ENCODE measurements at regions not wholly inside any gene's neighbourhood (a gene's known extent, or its start where the extent isn't known, plus 50 kb on each side); places are given as distances from the start of the nearest gene placed in this dataset.
A peak's percentile ranks its signal among the peaks of the same experiment; 100 is the strongest.
"Not testable (repeated sequence)": the region's sequence is repeated elsewhere in the genome, so short reads cannot be mapped to it uniquely, and the experiment has no call there.

GRCh38 chr5:99378443-99378842 lies 449.6 kb upstream of the CHD1 start:
- Histone ChIP-seq H3K36me3 (no peaks in the 10 kb centered on the region), H3K9me3 (no peaks in the 10 kb centered on the region), H3K4me1 (no peaks in the 10 kb centered on the region; the same call in 1 of the 2 replicates), H3K27me3 (no peaks in the 10 kb centered on the region), H3K4me3 (ENCODE audit: low read depth, low read length) (no peak overlapping the region)
- no peak for TF ChIP-seq CTCF (IDR thresholded peaks at IDR 0.05; ENCODE audit: low read depth, low read length)
- DNase-seq = no peak

- TF ChIP-seq CTCF (IDR thresholded peaks at IDR 0.05; ENCODE audit: low read depth, low read length) = no peak
- Histone ChIP-seq H3K4me1 (no peaks in the 10 kb centered on the region), H3K4me3 (ENCODE audit: low read depth, low read length) (no peak overlapping the region), H3K36me3 (no peaks in the 10 kb centered on the region), H3K9me3 (no peaks in the 10 kb centered on the region), H3K27me3 (no peaks in the 10 kb centered on the region)
- no peak for DNase-seq
Observed at GRCh38 chr5:99369797-99370593, 441.2 kb upstream of the CHD1 start.

- H3K9me3 ChIP-seq = no peaks in the 10 kb centered on the region
- no peak overlapping the region for H3K4me3 ChIP-seq (ENCODE audit: low read depth, low read length)
- no peaks in the 10 kb centered on the region for H3K36me3 ChIP-seq
- no peak for DNase-seq
- no peaks in the 10 kb centered on the region for H3K27me3 ChIP-seq
- H3K4me1 ChIP-seq = no peaks in the 10 kb centered on the region
- no peak for TF ChIP-seq CTCF (IDR thresholded peaks at IDR 0.05; ENCODE audit: low read depth, low read length)
Observed at GRCh38 chr5:99368726-99369125, 439.9 kb upstream of the CHD1 start.

DNA sequence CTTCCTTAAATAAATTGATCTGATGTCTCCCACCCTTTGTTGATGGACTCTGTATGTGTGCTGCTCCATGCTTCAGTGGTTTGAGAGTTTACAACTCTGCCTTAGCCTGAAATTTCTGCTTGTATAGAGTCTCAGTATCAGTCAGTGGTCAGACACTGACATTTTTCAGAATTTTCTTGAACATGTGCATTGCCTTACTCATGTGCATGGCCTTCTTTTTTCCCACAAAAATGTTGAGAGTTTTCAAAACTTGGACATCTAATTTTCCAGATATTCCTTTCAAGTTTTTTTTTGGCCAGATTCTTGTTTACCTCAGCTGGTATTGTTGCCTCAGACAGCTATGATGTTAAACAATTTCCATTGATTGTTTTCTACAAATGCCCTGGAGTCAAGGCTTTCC lies 427.1 kb upstream of the CHD1 start:
- Histone ChIP-seq H3K27me3 (no peaks in the 10 kb centered on the region), H3K4me3 (ENCODE audit: low read depth, low read length) (no peak overlapping the region), H3K4me1 (peaks cover 12% of the 10 kb centered on the region; the same call in 1 of the 2 replicates), H3K36me3 (no peaks in the 10 kb centered on the region), H3K9me3 (no peaks in the 10 kb centered on the region)
- DNase-seq = no peak
- no peak for TF ChIP-seq CTCF (IDR thresholded peaks at IDR 0.05; ENCODE audit: low read depth, low read length)

DNA sequence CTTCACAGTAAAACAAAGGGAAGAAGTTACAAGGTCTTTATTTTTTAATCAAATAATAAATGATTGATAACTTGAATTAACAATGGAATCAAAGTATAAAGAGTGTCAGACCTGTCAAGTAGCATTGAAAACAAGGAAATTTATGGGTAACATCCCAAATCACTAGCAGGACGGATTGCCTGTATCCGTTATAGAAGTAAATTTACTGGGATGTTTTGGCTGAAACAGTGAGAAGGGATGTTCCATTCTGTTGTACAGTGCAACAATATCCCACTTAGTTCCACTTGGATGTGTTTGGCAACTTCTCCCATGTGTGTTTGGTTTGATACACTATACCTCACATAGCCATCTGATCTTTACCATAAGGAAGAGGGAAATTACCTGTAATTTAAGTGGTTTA lies 421.0 kb upstream of the CHD1 start:
- no peaks in the 10 kb centered on the region for H3K36me3 ChIP-seq
- no peak for TF ChIP-seq CTCF (IDR thresholded peaks at IDR 0.05; ENCODE audit: low read depth, low read length)
- H3K4me3 ChIP-seq (ENCODE audit: low read depth, low read length) = no peak overlapping the region
- H3K27me3 ChIP-seq = no peaks in the 10 kb centered on the region
- no peaks in the 10 kb centered on the region for H3K9me3 ChIP-seq
- no peak for DNase-seq
- no peaks in the 10 kb centered on the region for H3K4me1 ChIP-seq

GRCh38 chr5:99348597-99348996 lies 419.8 kb upstream of the CHD1 start:
- DNase-seq = no peak
- Histone ChIP-seq H3K27me3 (no peaks in the 10 kb centered on the region), H3K9me3 (no peaks in the 10 kb centered on the region), H3K4me3 (ENCODE audit: low read depth, low read length) (peak overlapping the region; percentile 18), H3K36me3 (no peaks in the 10 kb centered on the region), H3K4me1 (no peaks in the 10 kb centered on the region)
- no peak for TF ChIP-seq CTCF (IDR thresholded peaks at IDR 0.05; ENCODE audit: low read depth, low read length)

DNA sequence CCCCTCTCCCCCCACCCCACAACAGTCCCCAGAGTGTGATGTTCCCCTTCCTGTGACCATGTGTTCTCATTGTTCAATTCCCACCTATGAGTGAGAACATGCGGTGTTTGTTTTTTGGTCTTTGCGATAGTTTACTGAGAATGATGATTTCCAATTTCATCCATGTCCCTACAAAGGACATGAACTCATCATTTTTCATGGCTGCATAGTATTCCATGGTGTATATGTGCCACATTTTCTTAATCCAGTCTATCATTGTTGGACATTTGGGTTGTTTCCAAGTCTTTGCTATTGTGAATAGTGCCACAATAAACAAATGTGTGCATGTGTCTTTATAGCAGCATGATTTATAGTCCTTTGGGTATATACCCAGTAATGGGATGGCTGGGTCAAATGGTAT lies 411.0 kb upstream of the CHD1 start:
- H3K27me3 ChIP-seq; H3K4me3 ChIP-seq (ENCODE audit: low read depth, low read length); DNase-seq; H3K9me3 ChIP-seq; H3K36me3 ChIP-seq; H3K4me1 ChIP-seq: not testable (repeated sequence)
